ENCODE measurements at regions not wholly inside any gene's neighbourhood (a gene's known extent, or its start where the extent isn't known, plus 50 kb on each side); places are given as distances from the start of the nearest gene placed in this dataset.
"Not testable (repeated sequence)": the region's sequence is repeated elsewhere in the genome, so short reads cannot be mapped to it uniquely, and the experiment has no call there.

DNA sequence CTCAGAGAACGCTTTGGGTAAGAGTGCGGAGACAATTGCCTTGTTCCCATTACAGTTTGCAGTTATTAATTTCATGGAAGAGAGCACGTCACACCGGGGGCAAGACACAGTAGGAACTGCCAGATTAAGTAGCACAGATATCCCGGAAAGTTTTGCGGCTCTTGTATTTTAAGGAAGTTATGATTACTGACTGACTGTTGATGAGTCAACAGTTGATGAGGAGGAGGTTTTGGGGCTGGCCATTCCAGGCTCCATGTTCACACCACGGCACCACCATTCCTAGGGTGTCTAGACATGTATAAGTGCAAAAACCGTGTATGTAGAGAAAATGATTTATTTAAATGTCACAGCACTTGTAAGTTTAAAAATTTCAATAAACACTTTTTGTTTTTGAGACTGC, 86.4 kb upstream of the ZNF322 start:
- H3K4me2 ChIP-seq (ENCODE audit: low read length): not testable (repeated sequence)

DNA sequence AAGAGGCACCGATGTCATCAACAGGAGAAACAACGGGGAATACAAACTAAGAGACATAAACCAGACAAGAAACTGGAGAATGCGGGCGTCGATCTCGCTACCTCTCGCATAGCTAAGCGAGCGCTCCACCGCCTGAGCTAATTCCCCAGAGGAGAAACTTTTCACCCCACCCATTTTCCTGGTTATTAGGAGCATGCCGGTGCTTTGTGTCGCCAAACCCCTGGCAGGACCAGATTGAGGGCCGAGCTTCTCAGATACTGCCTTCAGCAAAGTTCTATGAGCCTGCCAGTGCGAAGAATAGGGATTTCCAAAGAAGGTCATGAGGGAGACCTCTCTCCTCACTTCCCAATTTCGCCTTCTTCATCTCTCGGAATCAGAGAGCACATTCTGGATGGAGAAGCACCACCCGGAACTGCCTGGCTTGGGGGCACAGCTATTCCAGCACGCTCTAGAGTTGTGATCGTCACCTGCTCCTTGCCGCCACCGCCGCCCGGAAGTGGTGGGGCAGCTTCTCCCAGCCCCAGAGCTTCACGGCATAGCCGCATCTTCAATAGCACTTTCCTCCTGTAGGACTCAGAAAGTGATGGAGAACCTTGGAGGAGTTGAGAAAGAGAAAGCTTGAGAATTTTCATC, 89.7 kb upstream of the ZNF322 start:
- not testable (repeated sequence) for H4K20me1 ChIP-seq (ENCODE audit: insufficient read depth); H3K4me2 ChIP-seq (ENCODE audit: low read length)

More for the DNA sequence above, 86.4 kb upstream of the ZNF322 start:
- H3K27ac ChIP-seq (ENCODE audit: low read length); H4K20me1 ChIP-seq (ENCODE audit: insufficient read depth); H3F3A ChIP-seq (ENCODE audit: insufficient read depth, low read length, poor library complexity, severe bottlenecking); H3K79me2 ChIP-seq (replicated peaks; ENCODE audit: insufficient read depth, low read length); H3K36me3 ChIP-seq (ENCODE audit: insufficient read depth, low read length); H3K9me2 ChIP-seq (ENCODE audit: insufficient read depth, low read length); H3K9me3 ChIP-seq (ENCODE audit: low read length); H2AFZ ChIP-seq (ENCODE audit: low read depth, low read length); H3K9ac ChIP-seq (ENCODE audit: low read length); H3K4me3 ChIP-seq (ENCODE audit: low read length): not testable (repeated sequence)
- H3K27me3 ChIP-seq (ENCODE audit: insufficient read depth, low read depth, low read length): peaks cover 58% of the 10 kb centered on the region

DNA sequence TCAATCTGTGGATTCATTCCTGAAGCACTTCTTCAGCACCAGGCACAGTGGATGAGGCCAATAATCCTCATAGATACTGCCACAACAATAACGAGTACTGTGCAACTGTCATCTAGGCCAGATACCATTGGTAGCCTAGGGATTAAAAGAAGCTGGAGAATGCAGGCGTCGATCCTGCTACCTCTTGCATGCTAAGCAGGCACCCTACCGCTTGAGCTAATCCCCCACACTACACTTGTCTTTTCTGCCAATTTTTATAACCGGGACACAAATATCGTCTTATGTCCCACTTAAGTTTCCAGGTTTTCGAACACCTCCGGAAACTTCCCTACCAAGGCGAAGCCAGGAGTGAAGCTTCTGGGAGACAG, 90.2 kb upstream of the ZNF322 start:
- not testable (repeated sequence) for H3K9ac ChIP-seq (ENCODE audit: low read length); H3K36me3 ChIP-seq (ENCODE audit: insufficient read depth, low read length); H4K20me1 ChIP-seq (ENCODE audit: insufficient read depth); H3K9me3 ChIP-seq (ENCODE audit: low read length); H3K4me2 ChIP-seq (ENCODE audit: low read length); H2AFZ ChIP-seq (ENCODE audit: low read depth, low read length); H3F3A ChIP-seq (ENCODE audit: insufficient read depth, low read length, poor library complexity, severe bottlenecking); H3K4me3 ChIP-seq (ENCODE audit: low read length); H3K27ac ChIP-seq (ENCODE audit: low read length); H3K79me2 ChIP-seq (replicated peaks; ENCODE audit: insufficient read depth, low read length); H3K9me2 ChIP-seq (ENCODE audit: insufficient read depth, low read length)
- H3K27me3 ChIP-seq (ENCODE audit: insufficient read depth, low read depth, low read length): peaks cover 46% of the 10 kb centered on the region

More for the DNA sequence above, 89.7 kb upstream of the ZNF322 start:
- not testable (repeated sequence) for H2AFZ ChIP-seq (ENCODE audit: low read depth, low read length); H3K9me3 ChIP-seq (ENCODE audit: low read length); H3K36me3 ChIP-seq (ENCODE audit: insufficient read depth, low read length); H3K4me3 ChIP-seq (ENCODE audit: low read length); H3K9me2 ChIP-seq (ENCODE audit: insufficient read depth, low read length); H3K27ac ChIP-seq (ENCODE audit: low read length); H3K9ac ChIP-seq (ENCODE audit: low read length); H3F3A ChIP-seq (ENCODE audit: insufficient read depth, low read length, poor library complexity, severe bottlenecking); H3K79me2 ChIP-seq (replicated peaks; ENCODE audit: insufficient read depth, low read length)
- peaks cover 46% of the 10 kb centered on the region for H3K27me3 ChIP-seq (ENCODE audit: insufficient read depth, low read depth, low read length)

DNA sequence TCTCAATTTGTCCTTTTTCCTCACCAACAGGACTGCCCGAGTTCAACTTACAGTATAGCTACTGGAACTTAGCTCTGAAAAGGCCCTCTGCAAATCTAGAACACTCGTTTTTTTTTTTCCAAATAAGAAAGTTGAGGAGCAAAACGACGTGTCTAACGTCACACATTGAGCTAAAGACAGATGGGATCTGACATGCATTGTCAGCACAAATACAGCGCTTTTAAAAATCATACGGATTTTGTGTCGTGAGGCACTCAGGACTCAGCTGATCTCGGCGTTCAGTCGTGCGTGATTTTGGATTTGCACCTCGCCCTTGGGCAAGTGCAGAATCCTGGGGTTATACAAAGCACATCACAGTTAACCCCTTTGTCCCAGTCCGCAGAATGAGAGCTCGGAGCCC, 94.7 kb upstream of the ZNF322 start:
- H3K9ac ChIP-seq (ENCODE audit: low read length): no peak overlapping the region
- H4K20me1 ChIP-seq (ENCODE audit: insufficient read depth): no peaks in the 10 kb centered on the region
- no peaks in the 10 kb centered on the region for H3F3A ChIP-seq (ENCODE audit: insufficient read depth, low read length, poor library complexity, severe bottlenecking)
- peak overlapping the region; percentile 56 for H3K4me3 ChIP-seq (ENCODE audit: low read length)
- H3K4me2 ChIP-seq (ENCODE audit: low read length): no peak overlapping the region
- H3K27ac ChIP-seq (ENCODE audit: low read length): no peak overlapping the region
- no peaks in the 10 kb centered on the region for H3K9me2 ChIP-seq (ENCODE audit: insufficient read depth, low read length)
- H3K79me2 ChIP-seq (replicated peaks; ENCODE audit: insufficient read depth, low read length): no peaks in the 10 kb centered on the region
- H3K27me3 ChIP-seq (ENCODE audit: insufficient read depth, low read depth, low read length): peaks cover 41% of the 10 kb centered on the region
- TF ChIP-seq EP300 (conservative IDR thresholded peaks at IDR 0.05; ENCODE audit: poor library complexity, severe bottlenecking): no peak
- H3K9me3 ChIP-seq (ENCODE audit: low read length): no peaks in the 10 kb centered on the region
- H2AFZ ChIP-seq (ENCODE audit: low read depth, low read length): no peak overlapping the region
- no peaks in the 10 kb centered on the region for H3K36me3 ChIP-seq (ENCODE audit: insufficient read depth, low read length)

DNA sequence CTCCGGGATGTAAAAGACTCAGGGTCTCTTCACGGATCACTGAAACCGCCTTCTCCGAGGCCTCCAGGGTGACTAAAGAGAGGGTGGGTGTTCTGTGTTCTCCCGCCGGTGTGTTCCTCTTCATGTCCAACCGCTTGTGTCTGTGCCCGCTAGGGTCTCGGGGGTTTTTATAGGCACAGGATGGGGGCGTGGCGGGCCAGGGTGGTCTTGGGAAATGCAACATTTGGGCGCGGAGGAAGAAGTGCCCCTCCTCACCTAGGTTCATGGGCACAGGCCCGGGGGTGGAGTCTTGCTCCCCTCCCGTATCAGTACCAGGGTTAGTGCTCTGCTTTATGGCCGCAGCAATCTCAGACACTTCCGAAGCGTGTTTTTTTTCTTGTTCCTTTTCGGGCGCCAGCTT, 95.3 kb upstream of the ZNF322 start:
- H3K9me3 ChIP-seq (ENCODE audit: low read length); H3K36me3 ChIP-seq (ENCODE audit: insufficient read depth, low read length); H3K9ac ChIP-seq (ENCODE audit: low read length); H2AFZ ChIP-seq (ENCODE audit: low read depth, low read length); H3K27ac ChIP-seq (ENCODE audit: low read length); H3K4me2 ChIP-seq (ENCODE audit: low read length); H3K79me2 ChIP-seq (replicated peaks; ENCODE audit: insufficient read depth, low read length); H3K9me2 ChIP-seq (ENCODE audit: insufficient read depth, low read length); H3F3A ChIP-seq (ENCODE audit: insufficient read depth, low read length, poor library complexity, severe bottlenecking); H4K20me1 ChIP-seq (ENCODE audit: insufficient read depth): not testable (repeated sequence)
- Histone ChIP-seq H3K4me3 (ENCODE audit: low read length) (peak overlapping the region; percentile 56), H3K27me3 (ENCODE audit: insufficient read depth, low read depth, low read length) (peaks cover 38% of the 10 kb centered on the region)

DNA sequence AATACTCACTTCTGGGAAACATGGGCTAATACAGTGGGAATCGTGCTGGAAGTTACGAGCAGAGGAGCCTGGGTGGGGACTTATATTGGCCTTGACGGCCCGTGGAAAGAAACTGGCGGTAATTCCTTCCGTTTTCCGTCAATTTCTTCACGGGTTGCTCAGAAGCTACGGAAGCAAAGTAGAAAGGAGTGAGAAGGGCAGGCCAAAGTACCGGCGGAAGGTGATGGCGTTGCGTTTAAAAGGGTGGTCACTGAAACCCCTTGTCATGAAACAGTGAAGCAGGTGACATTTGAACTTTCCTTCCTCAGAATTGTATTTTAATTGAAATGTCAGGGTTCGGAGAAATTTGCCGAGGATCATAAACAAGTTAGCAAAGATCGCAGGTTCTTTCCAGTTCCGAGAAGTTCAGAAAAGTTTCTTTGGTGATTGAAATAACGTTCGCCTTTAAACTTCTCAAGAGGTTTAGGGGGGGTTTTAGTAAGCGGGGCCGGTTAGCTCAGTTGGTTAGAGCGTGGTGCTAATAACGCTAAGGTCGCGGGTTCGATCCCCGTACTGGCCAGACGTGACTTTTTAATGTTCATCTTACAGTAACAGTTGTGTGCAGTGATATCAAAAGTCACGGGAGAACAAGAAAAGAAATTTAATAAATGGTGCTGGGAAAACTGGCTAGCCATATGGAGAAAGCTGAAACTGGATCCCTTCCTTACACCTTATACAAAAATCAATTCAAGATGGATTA, 96.7 kb upstream of the ZNF322 start:
- not testable (repeated sequence) for H3K79me2 ChIP-seq (replicated peaks; ENCODE audit: insufficient read depth, low read length); H3K9ac ChIP-seq (ENCODE audit: low read length); H3K36me3 ChIP-seq (ENCODE audit: insufficient read depth, low read length); H3K4me3 ChIP-seq (ENCODE audit: low read length); H3K4me2 ChIP-seq (ENCODE audit: low read length); H3F3A ChIP-seq (ENCODE audit: insufficient read depth, low read length, poor library complexity, severe bottlenecking); H3K27ac ChIP-seq (ENCODE audit: low read length); H2AFZ ChIP-seq (ENCODE audit: low read depth, low read length); H3K9me3 ChIP-seq (ENCODE audit: low read length); H3K9me2 ChIP-seq (ENCODE audit: insufficient read depth, low read length); H4K20me1 ChIP-seq (ENCODE audit: insufficient read depth)
- H3K27me3 ChIP-seq (ENCODE audit: insufficient read depth, low read depth, low read length): peaks cover 30% of the 10 kb centered on the region

DNA sequence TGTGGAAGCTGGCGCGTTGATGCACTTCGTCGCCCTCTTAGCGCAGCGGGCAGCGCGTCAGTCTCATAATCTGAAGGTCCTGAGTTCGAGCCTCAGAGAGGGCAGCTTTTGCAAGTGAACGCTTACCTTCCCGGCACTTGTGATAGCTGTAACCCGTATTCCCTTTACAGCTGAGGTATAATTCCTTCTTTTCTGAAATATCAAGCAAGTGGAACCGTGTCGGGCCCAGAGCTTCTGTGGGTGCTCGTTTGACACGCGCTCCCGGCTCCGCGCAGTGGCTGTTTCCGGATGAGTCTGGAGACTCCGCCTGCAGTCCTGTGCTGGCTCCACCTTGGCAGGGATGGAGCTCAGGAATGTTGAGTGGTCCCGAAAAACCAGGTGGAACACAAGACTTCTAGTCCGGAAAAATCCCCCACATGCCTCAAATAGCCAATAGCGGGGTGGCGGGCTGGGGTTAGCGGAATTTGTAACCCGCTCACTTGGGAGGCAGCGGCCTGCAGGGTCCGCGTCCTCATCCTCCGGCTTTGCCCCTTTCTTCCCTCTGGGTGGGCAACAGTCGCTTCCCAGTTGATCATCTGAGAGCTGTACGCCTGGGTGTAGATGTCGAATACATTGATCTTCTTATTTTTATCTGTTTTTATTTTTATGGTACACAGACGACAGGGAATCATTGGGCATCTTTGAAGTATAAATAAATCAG, 106.8 kb upstream of the ZNF322 start:
- not testable (repeated sequence) for H3K9ac ChIP-seq (ENCODE audit: low read length); H3K79me2 ChIP-seq (replicated peaks; ENCODE audit: insufficient read depth, low read length); H3K9me3 ChIP-seq (ENCODE audit: low read length); H3F3A ChIP-seq (ENCODE audit: insufficient read depth, low read length, poor library complexity, severe bottlenecking); H2AFZ ChIP-seq (ENCODE audit: low read depth, low read length); H3K27me3 ChIP-seq (ENCODE audit: insufficient read depth, low read depth, low read length); H3K4me3 ChIP-seq (ENCODE audit: low read length); H3K4me2 ChIP-seq (ENCODE audit: low read length); H3K36me3 ChIP-seq (ENCODE audit: insufficient read depth, low read length); H4K20me1 ChIP-seq (ENCODE audit: insufficient read depth); H3K27ac ChIP-seq (ENCODE audit: low read length); H3K9me2 ChIP-seq (ENCODE audit: insufficient read depth, low read length)
